GM12874 (cell line): ENCODE measurements at regions not wholly inside any gene's neighbourhood (a gene's known extent, or its start where the extent isn't known, plus 50 kb on each side); places are given as distances from the start of the nearest gene placed in this dataset.

Experiments used
- CTCF ChIP-seq: IDR thresholded peaks from 2 replicates; pipeline ENCODE4 v1.5.1; 2011; ENCODE audit warnings: low read depth, mild to moderate bottlenecking, control low read depth, low read length, moderate library complexity; ENCODE audit not compliant: insufficient read depth

DNA sequence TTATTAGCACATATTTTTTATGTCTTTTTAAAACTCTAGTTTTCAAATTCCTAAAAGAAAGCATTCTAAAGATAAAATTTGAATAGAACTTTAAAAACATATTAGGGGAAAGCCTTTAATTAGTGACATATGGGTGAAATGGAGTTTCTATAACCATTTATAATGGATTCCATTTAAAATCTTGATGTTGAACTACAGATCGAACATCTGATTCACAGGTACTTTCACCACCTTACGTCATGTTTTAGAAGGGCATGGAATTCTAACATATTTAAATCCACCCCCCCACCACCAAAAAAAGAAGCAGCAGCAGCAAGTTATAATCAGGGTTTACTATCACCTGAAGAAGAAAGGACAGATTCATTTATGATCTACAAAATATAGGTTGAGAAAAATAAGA is 298.4 kb downstream of the SMOC2 start:
- TF ChIP-seq CTCF, result no peak

DNA sequence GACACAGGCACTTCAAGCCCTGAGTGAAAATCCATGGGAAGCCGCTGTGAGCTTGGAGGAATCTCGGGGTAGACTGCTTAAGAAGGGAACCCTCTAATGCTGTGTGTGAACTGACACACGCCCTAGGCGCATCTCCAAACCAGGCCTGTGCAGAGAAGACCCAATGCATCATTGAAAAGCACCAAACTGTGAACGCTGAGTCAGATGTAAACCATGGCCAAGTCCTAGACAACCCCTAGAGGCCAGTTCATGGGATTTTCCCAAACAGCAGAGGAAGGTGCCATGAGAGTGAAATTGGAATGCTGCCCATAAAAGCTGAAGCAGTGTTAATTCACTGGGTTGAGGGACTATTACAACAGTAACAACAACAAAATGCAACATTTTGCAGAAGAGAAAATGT is 296.5 kb downstream of the SMOC2 start:
- no peak for TF ChIP-seq CTCF

- TF ChIP-seq CTCF, result no peak
These were observed 296.0 kb downstream of the SMOC2 start for GRCh38 chr6:168737014-168737413.

DNA sequence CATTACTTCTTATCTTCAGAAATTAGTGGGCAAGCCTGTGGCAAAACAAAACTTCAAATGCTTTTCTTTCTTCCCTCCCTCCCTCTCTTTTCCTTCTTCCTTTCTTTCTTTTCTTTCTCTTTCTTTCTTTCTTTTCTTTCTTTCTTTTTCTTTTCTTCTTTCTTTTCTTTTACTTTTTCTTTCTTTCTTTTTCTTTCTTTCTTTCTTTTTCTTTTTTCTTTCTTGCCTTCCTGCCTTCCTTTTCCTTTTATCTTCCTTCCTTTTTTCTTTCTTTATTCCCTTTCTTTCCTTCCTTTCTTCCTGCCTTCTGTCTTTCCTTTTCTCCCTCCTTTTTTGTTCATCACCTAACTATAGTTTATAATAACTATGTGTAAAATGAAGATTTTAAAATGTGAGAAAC is 295.1 kb downstream of the SMOC2 start:
- TF ChIP-seq CTCF, result no peak

DNA sequence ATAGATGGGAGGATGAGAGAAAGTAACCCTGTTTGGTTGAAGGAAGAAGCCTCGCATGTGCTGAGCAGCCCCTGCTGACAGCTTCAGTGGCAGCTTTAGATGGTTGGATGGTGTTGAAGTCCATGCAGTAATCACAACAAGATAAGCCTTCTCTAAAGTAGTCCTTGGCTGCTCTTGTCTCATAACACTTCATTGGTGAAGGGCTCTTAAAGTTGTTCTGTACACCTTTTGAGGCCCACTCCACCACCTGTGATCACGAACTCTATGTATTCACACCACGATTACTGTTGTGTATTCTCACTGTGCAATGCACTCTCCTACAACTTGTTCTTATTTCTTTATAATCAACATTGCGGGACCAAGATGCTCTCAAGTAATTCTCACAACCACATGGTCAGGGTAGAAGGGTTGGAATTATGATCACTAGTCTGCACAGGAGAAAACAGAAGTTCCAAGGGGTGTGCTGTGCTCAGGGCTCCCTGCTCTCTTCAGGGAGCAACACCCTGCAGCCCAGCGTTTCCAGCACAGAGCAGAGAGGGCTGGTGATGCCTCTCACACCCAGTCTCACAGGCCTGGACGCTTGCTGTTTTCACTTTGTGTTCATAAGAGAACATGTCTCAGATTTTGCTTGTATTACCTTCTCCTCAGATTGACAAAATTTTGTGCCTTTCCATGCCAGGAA is 294.4 kb downstream of the SMOC2 start:
- TF ChIP-seq CTCF, result no peak

GRCh38 chr6:168734523-168734922 is 293.5 kb downstream of the SMOC2 start:
- TF ChIP-seq CTCF, result no peak

- TF ChIP-seq CTCF, result no peak
These were observed 291.7 kb downstream of the SMOC2 start for GRCh38 chr6:168732676-168733075.
